Immature natural killer cell (primary cell): ENCODE measurements at regions not wholly inside any gene's neighbourhood (a gene's known extent, or its start where the extent isn't known, plus 50 kb on each side); places are given as distances from the start of the nearest gene placed in this dataset.

Source experiments
- DNase-seq, 3 donors: peaks; one replicate each; pipeline ENCODE4 v3.0.0; 2022; ENCODE audit warnings: mixed read lengths in 1 of 3
- H3K27ac Mint-ChIP-seq, 6 donors: one replicate each; pipeline ENCODE4 v1.8.0; 2020; ENCODE audit warnings: mixed read lengths in 6 of 6, mild to moderate bottlenecking in 5 of 6, inconsistent platforms in 4 of 6, moderate library complexity in 3 of 6
- H3K27me3 Mint-ChIP-seq, 3 donors: one replicate each; pipeline ENCODE4 v1.8.0; 2020 to 2021; ENCODE audit warnings: low read depth in 3 of 3, mild to moderate bottlenecking in 3 of 3, mixed read lengths in 3 of 3, moderate library complexity in 3 of 3, inconsistent platforms in 1 of 3
- H3K36me3 Mint-ChIP-seq, 3 donors: one replicate each; pipeline ENCODE4 v1.8.0; 2020; ENCODE audit warnings: mixed read lengths in 3 of 3, inconsistent platforms in 2 of 3, mild to moderate bottlenecking in 2 of 3
- H3K4me1 Mint-ChIP-seq, 2 donors: one replicate each; pipeline ENCODE4 v1.8.0; 2020; ENCODE audit warnings: inconsistent platforms in 2 of 2, mild to moderate bottlenecking in 2 of 2, mixed read lengths in 2 of 2, moderate library complexity in 1 of 2
- H3K4me3 Mint-ChIP-seq, 5 donors: one replicate each; pipeline ENCODE4 v1.8.0; 2020; ENCODE audit warnings: mild to moderate bottlenecking in 5 of 5, mixed read lengths in 5 of 5, inconsistent platforms in 3 of 5, moderate library complexity in 3 of 5
- H3K9me3 Mint-ChIP-seq, 6 donors: one replicate each; pipeline ENCODE4 v1.8.0; 2020; ENCODE audit warnings: mild to moderate bottlenecking in 6 of 6, mixed read lengths in 6 of 6, inconsistent platforms in 4 of 6, moderate library complexity in 3 of 6

GRCh38 chr5:158487664-158488063 lies 612.1 kb downstream of the EBF1 start:
- Mint-ChIP-seq H3K27me3 (peaks cover 0 to 5% (median 0%) of the 10 kb centered on the region in 3 donors), H3K36me3 (no peaks in the 10 kb centered on the region), H3K4me3 (no peak overlapping the region), H3K9me3 (peaks cover 0 to 8% (median 0%) of the 10 kb centered on the region in 6 donors), H3K27ac (no peak overlapping the region), H3K4me1 (no peaks in the 10 kb centered on the region)
- no peak for DNase-seq

GRCh38 chr5:158487156-158487555 lies 612.6 kb downstream of the EBF1 start:
- H3K4me3 Mint-ChIP-seq = no peak overlapping the region
- peaks cover 0 to 8% (median 0%) of the 10 kb centered on the region in 6 donors for H3K9me3 Mint-ChIP-seq
- H3K4me1 Mint-ChIP-seq = no peaks in the 10 kb centered on the region
- H3K27me3 Mint-ChIP-seq = peaks cover 0 to 5% (median 0%) of the 10 kb centered on the region in 3 donors
- no peak overlapping the region for H3K27ac Mint-ChIP-seq
- no peaks in the 10 kb centered on the region for H3K36me3 Mint-ChIP-seq
- DNase-seq = no peak

- peaks cover 0 to 8% (median 0%) of the 10 kb centered on the region in 6 donors for H3K9me3 Mint-ChIP-seq
- peaks cover 0 to 6% (median 5%) of the 10 kb centered on the region in 3 donors for H3K27me3 Mint-ChIP-seq
- no peak for DNase-seq
- no peaks in the 10 kb centered on the region for H3K36me3 Mint-ChIP-seq
- H3K27ac Mint-ChIP-seq = no peak overlapping the region
- no peaks in the 10 kb centered on the region for H3K4me1 Mint-ChIP-seq
- H3K4me3 Mint-ChIP-seq = no peak overlapping the region
Measured at GRCh38 chr5:158486566-158486965, 613.1 kb downstream of the EBF1 start.

GRCh38 chr5:158485604-158486081 lies 614.1 kb downstream of the EBF1 start:
- no peak overlapping the region for H3K4me3 Mint-ChIP-seq
- no peak for DNase-seq
- no peak overlapping the region for H3K27ac Mint-ChIP-seq
- peaks cover 0 to 8% (median 0%) of the 10 kb centered on the region in 6 donors for H3K9me3 Mint-ChIP-seq
- H3K4me1 Mint-ChIP-seq = no peaks in the 10 kb centered on the region
- no peaks in the 10 kb centered on the region for H3K36me3 Mint-ChIP-seq
- H3K27me3 Mint-ChIP-seq = peaks cover 0 to 6% (median 6%) of the 10 kb centered on the region in 3 donors

GRCh38 chr5:158485047-158485446 lies 614.7 kb downstream of the EBF1 start:
- Mint-ChIP-seq H3K4me3 (no peak overlapping the region), H3K27ac (no peak overlapping the region), H3K36me3 (no peaks in the 10 kb centered on the region), H3K9me3 (peaks cover 0 to 8% (median 0%) of the 10 kb centered on the region in 6 donors), H3K4me1 (no peaks in the 10 kb centered on the region), H3K27me3 (peaks cover 0 to 6% (median 6%) of the 10 kb centered on the region in 3 donors)
- DNase-seq = no peak

- Mint-ChIP-seq H3K27ac (no peak overlapping the region), H3K4me1 (no peaks in the 10 kb centered on the region), H3K4me3 (no peak overlapping the region), H3K9me3 (peaks cover 0 to 8% (median 0%) of the 10 kb centered on the region in 6 donors), H3K27me3 (peaks cover 0 to 6% (median 4%) of the 10 kb centered on the region in 3 donors), H3K36me3 (no peaks in the 10 kb centered on the region)
- no peak for DNase-seq
Measured at GRCh38 chr5:158484150-158484549, 615.6 kb downstream of the EBF1 start.

GRCh38 chr5:158483281-158483860 lies 616.3 kb downstream of the EBF1 start:
- Mint-ChIP-seq H3K27me3 (peaks cover 0 to 6% (median 3%) of the 10 kb centered on the region in 3 donors), H3K4me1 (no peaks in the 10 kb centered on the region), H3K36me3 (no peaks in the 10 kb centered on the region), H3K9me3 (peaks cover 0 to 8% (median 0%) of the 10 kb centered on the region in 6 donors), H3K27ac (no peak overlapping the region), H3K4me3 (no peak overlapping the region)
- DNase-seq = no peak

- H3K27ac Mint-ChIP-seq = no peak overlapping the region
- H3K4me1 Mint-ChIP-seq = no peaks in the 10 kb centered on the region
- no peak overlapping the region for H3K4me3 Mint-ChIP-seq
- H3K9me3 Mint-ChIP-seq = peaks cover 0 to 4% (median 0%) of the 10 kb centered on the region in 6 donors
- DNase-seq = no peak
- H3K27me3 Mint-ChIP-seq = peaks cover 0 to 6% (median 3%) of the 10 kb centered on the region in 3 donors
- no peaks in the 10 kb centered on the region for H3K36me3 Mint-ChIP-seq
Measured at GRCh38 chr5:158482125-158482524, 617.6 kb downstream of the EBF1 start.

- Mint-ChIP-seq H3K27me3 (peaks cover 0 to 6% (median 1%) of the 10 kb centered on the region in 3 donors), H3K27ac (no peak overlapping the region), H3K36me3 (no peaks in the 10 kb centered on the region), H3K4me3 (no peak overlapping the region), H3K9me3 (peaks cover 0 to 4% (median 0%) of the 10 kb centered on the region in 6 donors), H3K4me1 (no peaks in the 10 kb centered on the region)
- no peak for DNase-seq
Measured at GRCh38 chr5:158478139-158478538, 619.2 kb upstream of the CLINT1 start.

GRCh38 chr5:158477214-158477613 lies 618.3 kb upstream of the CLINT1 start:
- Mint-ChIP-seq H3K4me3 (no peak overlapping the region), H3K27ac (no peak overlapping the region), H3K9me3 (peaks cover 0 to 4% (median 0%) of the 10 kb centered on the region in 6 donors), H3K36me3 (no peaks in the 10 kb centered on the region), H3K4me1 (no peaks in the 10 kb centered on the region), H3K27me3 (peaks cover 0 to 6% (median 1%) of the 10 kb centered on the region in 3 donors)
- DNase-seq = no peak

- peaks cover 0 to 2% (median 0%) of the 10 kb centered on the region in 3 donors for H3K27me3 Mint-ChIP-seq
- H3K9me3 Mint-ChIP-seq = peaks cover 0 to 3% (median 0%) of the 10 kb centered on the region in 6 donors
- H3K4me1 Mint-ChIP-seq = no peaks in the 10 kb centered on the region
- H3K27ac Mint-ChIP-seq = no peak overlapping the region
- no peak overlapping the region for H3K4me3 Mint-ChIP-seq
- DNase-seq = no peak
- H3K36me3 Mint-ChIP-seq = no peaks in the 10 kb centered on the region
Measured at GRCh38 chr5:158473016-158473635, 614.2 kb upstream of the CLINT1 start.

GRCh38 chr5:158471535-158471924 lies 612.6 kb upstream of the CLINT1 start:
- no peaks in the 10 kb centered on the region for H3K4me1 Mint-ChIP-seq
- no peak overlapping the region for H3K4me3 Mint-ChIP-seq
- no peaks in the 10 kb centered on the region for H3K36me3 Mint-ChIP-seq
- no peak overlapping the region for H3K27ac Mint-ChIP-seq
- peaks cover 0 to 2% (median 0%) of the 10 kb centered on the region in 3 donors for H3K27me3 Mint-ChIP-seq
- no peaks in the 10 kb centered on the region for H3K9me3 Mint-ChIP-seq
- no peak for DNase-seq

GRCh38 chr5:158470764-158471534 lies 612.0 kb upstream of the CLINT1 start:
- peaks cover 0 to 2% (median 0%) of the 10 kb centered on the region in 3 donors for H3K27me3 Mint-ChIP-seq
- no peak overlapping the region for H3K27ac Mint-ChIP-seq
- H3K4me1 Mint-ChIP-seq = no peaks in the 10 kb centered on the region
- DNase-seq = no peak
- H3K36me3 Mint-ChIP-seq = no peaks in the 10 kb centered on the region
- H3K4me3 Mint-ChIP-seq = no peak overlapping the region
- no peaks in the 10 kb centered on the region for H3K9me3 Mint-ChIP-seq

- Mint-ChIP-seq H3K4me3 (no peak overlapping the region), H3K27ac (no peak overlapping the region), H3K27me3 (peaks cover 0 to 2% (median 2%) of the 10 kb centered on the region in 3 donors)
Measured at GRCh38 chr5:158468444-158468843, 609.5 kb upstream of the CLINT1 start.

More at GRCh38 chr5:158468444-158468843, 609.5 kb upstream of the CLINT1 start:
- Mint-ChIP-seq H3K9me3 (no peaks in the 10 kb centered on the region), H3K4me1 (no peaks in the 10 kb centered on the region), H3K36me3 (no peaks in the 10 kb centered on the region)
- no peak for DNase-seq
